SK-N-SH (cell line): ENCODE measurements at regions not wholly inside any gene's neighbourhood (a gene's known extent, or its start where the extent isn't known, plus 50 kb on each side); places are given as distances from the start of the nearest gene placed in this dataset.
A peak's percentile ranks its signal among the peaks of the same experiment; 100 is the strongest.

Source experiments
- CTCF ChIA-PET: fragments of 300-600, 350-600 bp; formaldehyde crosslinking; extraction: SDS; loops from one replicate; lab custom pipeline; 2021; lab: Yijun Ruan, JAX
- POLR2A ChIA-PET: fragments of 350-600 bp; sonication (Branson Sonifier 250); formaldehyde crosslinking; extraction: SDS; loops from one replicate; lab custom pipeline; 2020; ENCODE audit warnings: antibody characterized with exemption, inconsistent platforms; lab: Yijun Ruan, JAX
- DNase-seq: peaks from one replicate; pipeline ENCODE4 v3.0.0; 2012
- H2AFZ ChIP-seq: fragments of 200-600 bp; sonication (generic); 2 replicates; pipeline ENCODE4 v1.8.1; 2016; ENCODE audit warnings: antibody characterized with exemption, mild to moderate bottlenecking, low read depth
- H3F3A ChIP-seq: fragments of 200-600 bp; sonication (generic); replicated peaks from 2 replicates; pipeline ENCODE3; 2016; ENCODE audit warnings: antibody characterized with exemption, mild to moderate bottlenecking; ENCODE audit not compliant: insufficient read depth
- H3K27ac ChIP-seq, 2 experiments: fragments of 200-500 bp in 1 of 2; fragments of 200-600 bp in 1 of 2; sonication (Bioruptor generic) in 1 of 2; sonication (generic), shearing (Covaris generic) in 1 of 2; 2 replicates each; pipeline versions ENCODE4 v1.5.1 to v1.6.1; 2014 to 2016; ENCODE audit warnings: low read depth in 2 of 2, inconsistent platforms in 1 of 2, low read length in 1 of 2, mild to moderate bottlenecking in 1 of 2, mixed read lengths in 1 of 2
- H3K27me3 ChIP-seq: fragments of 200-600 bp; sonication (generic), shearing (Covaris generic); 2 replicates; pipeline ENCODE4 v1.6.1; 2016; ENCODE audit warnings: mixed run types; ENCODE audit not compliant: insufficient read depth
- H3K36me3 ChIP-seq, 2 experiments: fragments of 200-500 bp in 1 of 2; fragments of 200-600 bp in 1 of 2; sonication (Bioruptor generic) in 1 of 2; sonication (generic) in 1 of 2; replicated peaks in 1 of 2; 2 replicates each; pipeline versions ENCODE3 to v1.5.1; 2014 to 2016; ENCODE audit warnings: low read length in 1 of 2, mild to moderate bottlenecking in 1 of 2; ENCODE audit not compliant: insufficient read depth in 2 of 2, control insufficient read depth in 1 of 2
- H3K4me1 ChIP-seq, 2 experiments: fragments of 200-500 bp in 1 of 2; fragments of 200-600 bp in 1 of 2; sonication (Bioruptor generic) in 1 of 2; sonication (generic), shearing (Covaris generic) in 1 of 2; 2 replicates each; pipeline versions ENCODE4 v1.5.1 to v1.6.1; 2014 to 2016; ENCODE audit warnings: low read depth in 1 of 2, low read length in 1 of 2, mixed run types in 1 of 2; ENCODE audit not compliant: insufficient read depth in 2 of 2, control insufficient read depth in 1 of 2
- H3K4me2 ChIP-seq: fragments of 200-600 bp; sonication (generic), shearing (Covaris generic); 2 replicates; pipeline ENCODE4 v1.6.1; 2017; ENCODE audit warnings: mixed run types
- H3K4me3 ChIP-seq, 2 experiments: fragments of 200-500 bp in 1 of 2; fragments of 200-600 bp in 1 of 2; sonication (Bioruptor generic) in 1 of 2; sonication (generic), shearing (Covaris generic) in 1 of 2; 2 replicates each; pipeline versions ENCODE4 v1.5.1 to v1.8.1; 2014 to 2016; ENCODE audit warnings: low read depth in 2 of 2, inconsistent platforms in 1 of 2, low read length in 1 of 2, mild to moderate bottlenecking in 1 of 2, mixed read lengths in 1 of 2, moderate library complexity in 1 of 2
- H3K79me2 ChIP-seq: fragments of 200-600 bp; sonication (generic); 2 replicates; pipeline ENCODE4 v1.8.1; 2017; ENCODE audit warnings: mild to moderate bottlenecking; ENCODE audit not compliant: insufficient read depth
- H3K9ac ChIP-seq: fragments of 200-600 bp; sonication (generic); 2 replicates; pipeline ENCODE4 v1.6.1; 2017; ENCODE audit warnings: mixed run types
- H3K9me2 ChIP-seq: fragments of 200-600 bp; sonication (generic); 2 replicates; pipeline ENCODE4 v1.6.1; 2017; ENCODE audit warnings: mixed run types
- H3K9me3 ChIP-seq: fragments of 200-600 bp; sonication (generic); 2 replicates; pipeline ENCODE4 v1.6.1; 2017; ENCODE audit warnings: mixed run types, mild to moderate bottlenecking, moderate library complexity
- H4K20me1 ChIP-seq: fragments of 200-600 bp; sonication (generic); 2 replicates; pipeline ENCODE4 v1.6.1; 2017; ENCODE audit warnings: mild to moderate bottlenecking, mixed run types; ENCODE audit not compliant: insufficient read depth
- CHD2 ChIP-seq: fragments of 150-350 bp; IDR thresholded peaks from 2 replicates; pipeline ENCODE4 v1.6.1; 2018; ENCODE audit warnings: low read length; ENCODE audit not compliant: partially characterized antibody
- ELF1 ChIP-seq: IDR thresholded peaks from 2 replicates; pipeline ENCODE4 v1.4.0; 2012
- EZH2phosphoT487 ChIP-seq: fragments of 200-600 bp; sonication (generic); IDR thresholded peaks from 2 replicates; pipeline ENCODE4 v1.6.1; 2017; ENCODE audit warnings: low read depth, mixed run types, mild to moderate bottlenecking, antibody characterized with exemption, moderate library complexity, borderline replicate concordance
- FOSL2 ChIP-seq: IDR thresholded peaks from 2 replicates; pipeline ENCODE4 v1.4.0; 2012; ENCODE audit warnings: low read depth, mild to moderate bottlenecking, moderate library complexity, borderline replicate concordance
- GABPA ChIP-seq: IDR thresholded peaks from 2 replicates; pipeline ENCODE4 v1.4.0; 2012; ENCODE audit warnings: low read depth, mild to moderate bottlenecking
- GATA2 ChIP-seq: sonication (generic); formaldehyde crosslinking; IDR thresholded peaks from 2 replicates; pipeline ENCODE4 v1.5.0; 2020; ENCODE audit warnings: mild to moderate bottlenecking, missing genetic modification reagents
- MAX ChIP-seq: IDR thresholded peaks from 2 replicates; pipeline ENCODE4 v1.4.0; 2012; ENCODE audit warnings: low read depth
- MXI1 ChIP-seq: IDR thresholded peaks from 2 replicates; pipeline ENCODE4 v1.6.1; 2012; ENCODE audit warnings: mild to moderate bottlenecking, low read depth, low read length, improper control_type of control experiment
- NFIC ChIP-seq: IDR thresholded peaks from 2 replicates; pipeline ENCODE4 v1.4.0; 2012; ENCODE audit warnings: borderline replicate concordance
- NRF1 ChIP-seq: IDR thresholded peaks from 2 replicates; pipeline ENCODE4 v1.6.1; 2012; ENCODE audit warnings: low read depth, mild to moderate bottlenecking, low read length
- POLR2AphosphoS5 ChIP-seq: IDR thresholded peaks from 2 replicates; pipeline ENCODE4 v1.6.1; 2012; ENCODE audit warnings: low read depth, low read length
- REST ChIP-seq: IDR thresholded peaks from 2 replicates; pipeline ENCODE4 v1.6.1; 2012; ENCODE audit warnings: mild to moderate bottlenecking, low read depth, low read length, moderate library complexity
- RFX5 ChIP-seq: IDR thresholded peaks from 2 replicates; pipeline ENCODE4 v1.6.1; 2012; ENCODE audit warnings: mild to moderate bottlenecking, improper control_type of control experiment, low read length
- RXRA ChIP-seq: IDR thresholded peaks from 2 replicates; pipeline ENCODE4 v1.4.0; 2012; ENCODE audit warnings: low read depth, mild to moderate bottlenecking, borderline replicate concordance
- SIN3A ChIP-seq: IDR thresholded peaks from 2 replicates; pipeline ENCODE4 v1.6.1; 2012; ENCODE audit warnings: low read depth, mild to moderate bottlenecking, low read length, moderate library complexity, borderline replicate concordance
- SMC3 ChIP-seq: IDR thresholded peaks from 2 replicates; pipeline ENCODE4 v1.6.1; 2012; ENCODE audit warnings: low read depth, low read length, improper control_type of control experiment
- TAF1 ChIP-seq: IDR thresholded peaks from 2 replicates; pipeline ENCODE4 v1.6.1; 2012; ENCODE audit warnings: low read depth, mild to moderate bottlenecking, low read length, moderate library complexity, borderline replicate concordance
- TCF12 ChIP-seq: IDR thresholded peaks from 2 replicates; pipeline ENCODE4 v1.4.0; 2012
- TEAD4 ChIP-seq: IDR thresholded peaks from 2 replicates; pipeline ENCODE4 v1.4.0; 2012; ENCODE audit warnings: mild to moderate bottlenecking, borderline replicate concordance; ENCODE audit not compliant: insufficient read depth
- USF2 ChIP-seq: fragments of 150-350 bp; IDR thresholded peaks from 2 replicates; pipeline ENCODE4 v1.6.1; 2017; ENCODE audit warnings: antibody characterized with exemption, low read length, low read depth, borderline replicate concordance
- YY1 ChIP-seq: IDR thresholded peaks from 2 replicates; pipeline ENCODE4 v1.4.0; 2012; ENCODE audit warnings: low read depth, mild to moderate bottlenecking
- whole genome bisulfite sequencing: methylation state at CpG from one replicate; pipeline ENCODE4 v1.1.6; 2017; ENCODE audit warnings: low lambda C conversion rate; 5-methylcytosine and 5-hydroxymethylcytosine counted together

GRCh38 chr6:121826156-121826810 lies 390.8 kb downstream of the GJA1 start (continued):
- no peak for TF ChIP-seq YY1
- no peak; the same call in 1 of the 2 replicates for TF ChIP-seq POLR2AphosphoS5
- TF ChIP-seq REST: no peak
- TF ChIP-seq MAX: 0 out of 2 replicates have a peak, but pooled peaks have one; percentile 50
- TF ChIP-seq GATA2 (CRISPR knock-in tag): no peak
- TF ChIP-seq EZH2phosphoT487: no peak

GRCh38 chr6:121828146-121828886 lies 392.9 kb downstream of the GJA1 start:
- Histone ChIP-seq H4K20me1 (no peaks in the 10 kb centered on the region), H3K27ac (peak overlapping the region in 1 of 2 experiments; percentile 17; a peak in 1 of 4 replicates), H3K9me2 (no peaks in the 10 kb centered on the region), H3K4me2 (no peak overlapping the region), H2AFZ (0 out of 2 replicates have a peak overlapping the region, but pooled peaks have one; percentile 23), H3K4me1 (peaks cover 7 to 27% of the 10 kb centered on the region in 2 experiments; a peak in 3 of 4 replicates), H3K27me3 (no peaks in the 10 kb centered on the region), H3K36me3 (peaks cover 0 to 3% of the 10 kb centered on the region in 2 experiments), H3F3A (peaks cover 21% of the 10 kb centered on the region), H3K4me3 (no peak overlapping the region), H3K9me3 (no peaks in the 10 kb centered on the region), H3K79me2 (no peaks in the 10 kb centered on the region), H3K9ac (no peak overlapping the region)
- no peak for DNase-seq
- ChIA-PET POLR2A (no interaction called here), CTCF (no interaction called here)
- 65% methylated on average over 5 of the region's 5 CpGs for WGBS
- TF ChIP-seq GATA2 (CRISPR knock-in tag) (no peak), POLR2AphosphoS5 (no peak), CHD2 (no peak), TEAD4 (no peak), MXI1 (no peak), SMC3 (no peak), NRF1 (no peak), RFX5 (no peak), SIN3A (no peak), RXRA (no peak), TCF12 (no peak), FOSL2 (0 out of 2 replicates have a peak, but pooled peaks have one; percentile 34), TAF1 (no peak), GABPA (no peak), NFIC (peak; percentile 9; the same call in 1 of the 2 replicates), USF2 (no peak), ELF1 (no peak)
